Progenitor cell of endocrine pancreas (in vitro differentiated cells): ENCODE measurements at regions not wholly inside any gene's neighbourhood (a gene's known extent, or its start where the extent isn't known, plus 50 kb on each side); places are given as distances from the start of the nearest gene placed in this dataset.

Experiments used
- DNase-seq: peaks from one replicate; pipeline ENCODE4 v3.0.0; 2021; ENCODE audit warnings: low spot score; ENCODE audit not compliant: unreplicated experiment
- H3K27ac Mint-ChIP-seq: 2 replicates; pipeline ENCODE4 v1.8.0; 2021; ENCODE audit warnings: mild to moderate bottlenecking, moderate library complexity, mixed read lengths
- H3K27me3 Mint-ChIP-seq: 2 replicates; pipeline ENCODE4 v1.8.0; 2021; ENCODE audit warnings: mixed read lengths
- H3K36me3 Mint-ChIP-seq: 2 replicates; pipeline ENCODE4 v1.8.0; 2022; ENCODE audit warnings: mixed read lengths; ENCODE audit not compliant: insufficient read depth
- H3K4me1 Mint-ChIP-seq: 2 replicates; pipeline ENCODE4 v1.8.0; 2021; ENCODE audit warnings: low read depth, mixed read lengths
- H3K4me3 Mint-ChIP-seq: 2 replicates; pipeline ENCODE4 v1.8.0; 2021; ENCODE audit warnings: low read depth, mild to moderate bottlenecking, moderate library complexity, mixed read lengths
- H3K9me3 Mint-ChIP-seq: 2 replicates; pipeline ENCODE4 v1.8.0; 2021; ENCODE audit warnings: low read depth, mixed read lengths
- TF ChIP-seq, protein P1 (sequence below): fragments of 200-600 bp; sonication (generic); IDR thresholded peaks from one replicate; pipeline ENCODE4 v1.5.0; 2021; ENCODE audit warnings: antibody characterized with exemption, mild to moderate bottlenecking; ENCODE audit not compliant: unreplicated experiment

DNA sequence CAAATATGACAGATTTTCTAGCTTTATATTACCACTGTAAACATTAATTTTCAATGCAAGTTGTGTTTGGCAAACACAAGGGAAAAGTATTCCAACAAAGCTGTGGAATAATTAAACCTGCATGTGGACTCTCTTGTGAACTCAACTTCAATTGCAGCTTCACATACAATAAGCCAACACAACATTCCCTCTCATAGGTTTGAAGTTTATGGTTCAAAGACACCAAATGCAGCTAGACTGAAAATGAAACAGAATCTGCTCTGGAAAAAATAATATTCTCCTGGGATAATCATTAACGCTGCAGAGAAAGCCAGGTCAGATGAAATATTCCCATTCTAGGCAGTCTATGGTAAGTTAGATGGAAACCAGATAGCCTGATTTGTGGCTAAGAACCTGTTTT is 105.8 kb upstream of the VIPR2 start:
- Mint-ChIP-seq H3K9me3 (peaks cover 58% of the 10 kb centered on the region), H3K4me3 (no peak overlapping the region), H3K36me3 (peaks cover 2% of the 10 kb centered on the region), H3K27me3 (no peaks in the 10 kb centered on the region), H3K27ac (no peak overlapping the region), H3K4me1 (no peaks in the 10 kb centered on the region)
- TF ChIP-seq, protein P1, sequence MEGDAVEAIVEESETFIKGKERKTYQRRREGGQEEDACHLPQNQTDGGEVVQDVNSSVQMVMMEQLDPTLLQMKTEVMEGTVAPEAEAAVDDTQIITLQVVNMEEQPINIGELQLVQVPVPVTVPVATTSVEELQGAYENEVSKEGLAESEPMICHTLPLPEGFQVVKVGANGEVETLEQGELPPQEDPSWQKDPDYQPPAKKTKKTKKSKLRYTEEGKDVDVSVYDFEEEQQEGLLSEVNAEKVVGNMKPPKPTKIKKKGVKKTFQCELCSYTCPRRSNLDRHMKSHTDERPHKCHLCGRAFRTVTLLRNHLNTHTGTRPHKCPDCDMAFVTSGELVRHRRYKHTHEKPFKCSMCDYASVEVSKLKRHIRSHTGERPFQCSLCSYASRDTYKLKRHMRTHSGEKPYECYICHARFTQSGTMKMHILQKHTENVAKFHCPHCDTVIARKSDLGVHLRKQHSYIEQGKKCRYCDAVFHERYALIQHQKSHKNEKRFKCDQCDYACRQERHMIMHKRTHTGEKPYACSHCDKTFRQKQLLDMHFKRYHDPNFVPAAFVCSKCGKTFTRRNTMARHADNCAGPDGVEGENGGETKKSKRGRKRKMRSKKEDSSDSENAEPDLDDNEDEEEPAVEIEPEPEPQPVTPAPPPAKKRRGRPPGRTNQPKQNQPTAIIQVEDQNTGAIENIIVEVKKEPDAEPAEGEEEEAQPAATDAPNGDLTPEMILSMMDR, result no peak
- DNase-seq, result no peak

DNA sequence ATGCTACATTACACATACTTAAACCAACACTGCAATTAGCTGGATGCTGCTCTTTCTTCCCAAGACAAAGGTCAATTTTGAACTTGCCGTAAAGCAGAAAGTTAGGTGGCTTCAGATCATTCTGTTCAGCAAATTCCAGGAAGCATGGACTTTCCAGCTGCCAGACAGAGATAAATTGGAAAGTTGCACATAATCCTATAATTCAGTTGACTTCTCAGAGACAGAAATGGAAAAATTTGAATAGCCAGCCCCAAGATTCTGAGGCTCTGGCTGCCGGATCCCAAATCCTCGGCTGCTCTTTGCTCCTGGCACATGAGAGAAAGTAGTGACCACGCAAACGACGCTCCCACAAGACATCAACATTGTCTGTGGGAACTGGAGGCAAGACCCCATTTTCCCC is 105.0 kb upstream of the VIPR2 start:
- peaks cover 2% of the 10 kb centered on the region for H3K36me3 Mint-ChIP-seq
- H3K27me3 Mint-ChIP-seq, result no peaks in the 10 kb centered on the region
- DNase-seq, result no peak
- peaks cover 59% of the 10 kb centered on the region for H3K9me3 Mint-ChIP-seq
- TF ChIP-seq, protein P1, result no peak
- H3K27ac Mint-ChIP-seq, result no peak overlapping the region
- no peaks in the 10 kb centered on the region for H3K4me1 Mint-ChIP-seq
- H3K4me3 Mint-ChIP-seq, result no peak overlapping the region

DNA sequence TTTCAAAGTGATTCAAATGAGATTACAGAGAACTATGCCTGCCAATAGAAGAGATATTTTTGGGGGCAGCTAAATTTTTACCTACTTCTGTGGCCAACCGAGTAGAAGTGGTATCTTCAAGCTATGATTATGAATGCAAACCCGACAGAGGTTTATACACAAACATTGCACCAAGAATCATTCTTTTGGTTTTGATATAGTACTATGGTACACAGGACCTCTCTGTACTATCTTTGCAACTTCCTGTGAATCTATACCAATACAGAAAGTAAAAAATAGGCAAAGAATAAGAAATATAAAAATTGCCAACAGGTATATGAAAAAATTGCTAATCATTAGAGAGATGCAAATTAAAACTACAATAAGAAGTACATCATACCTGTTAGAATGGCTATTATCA is 103.2 kb upstream of the VIPR2 start:
- no peak for DNase-seq
- peaks cover 2% of the 10 kb centered on the region for H3K36me3 Mint-ChIP-seq

DNA sequence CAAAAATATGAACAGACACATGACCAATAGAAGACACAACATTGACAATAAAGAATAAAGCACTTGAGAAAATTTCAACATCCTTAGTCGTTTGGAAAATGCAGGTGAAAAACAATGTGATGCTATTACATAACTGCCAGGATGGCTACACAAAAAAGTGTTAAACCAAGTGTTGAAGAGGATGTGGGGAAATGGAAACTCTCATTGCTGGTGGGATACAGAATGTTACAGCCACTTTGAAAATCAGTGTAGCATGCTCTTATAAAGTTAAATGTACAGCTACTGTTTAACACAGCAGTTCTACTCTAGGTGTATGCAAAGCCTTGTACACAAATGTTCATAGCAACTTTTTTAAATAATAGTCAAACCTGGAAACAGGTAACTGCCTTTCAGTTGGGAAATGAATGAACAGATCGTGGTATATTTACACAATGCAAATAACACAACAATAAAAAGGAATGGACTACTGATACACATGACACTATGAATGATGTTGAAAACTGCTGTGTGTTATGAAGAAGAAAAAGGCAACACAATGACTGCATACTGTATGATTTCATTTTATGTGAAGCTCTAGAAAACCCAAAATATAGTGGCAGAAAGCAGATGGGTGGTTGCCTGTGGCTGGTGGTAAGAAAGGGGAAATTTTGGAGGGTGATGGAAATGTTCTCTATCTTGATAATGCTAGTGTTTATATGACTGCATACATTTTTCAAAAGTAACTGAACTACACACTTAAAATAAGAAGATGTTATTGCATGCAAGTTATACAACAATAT is 102.2 kb upstream of the VIPR2 start:
- H3K4me3 Mint-ChIP-seq, result no peak overlapping the region
- peaks cover 2% of the 10 kb centered on the region for H3K36me3 Mint-ChIP-seq
- TF ChIP-seq, protein P1, result no peak
- no peaks in the 10 kb centered on the region for H3K4me1 Mint-ChIP-seq
- DNase-seq, result no peak
- H3K27me3 Mint-ChIP-seq, result no peaks in the 10 kb centered on the region
- no peak overlapping the region for H3K27ac Mint-ChIP-seq
- peaks cover 45% of the 10 kb centered on the region for H3K9me3 Mint-ChIP-seq

More for the DNA sequence above, 103.2 kb upstream of the VIPR2 start:
- TF ChIP-seq, protein P1, result no peak
- H3K9me3 Mint-ChIP-seq, result peaks cover 55% of the 10 kb centered on the region
- H3K4me3 Mint-ChIP-seq, result no peak overlapping the region
- no peaks in the 10 kb centered on the region for H3K4me1 Mint-ChIP-seq
- H3K27ac Mint-ChIP-seq, result no peak overlapping the region
- no peaks in the 10 kb centered on the region for H3K27me3 Mint-ChIP-seq

DNA sequence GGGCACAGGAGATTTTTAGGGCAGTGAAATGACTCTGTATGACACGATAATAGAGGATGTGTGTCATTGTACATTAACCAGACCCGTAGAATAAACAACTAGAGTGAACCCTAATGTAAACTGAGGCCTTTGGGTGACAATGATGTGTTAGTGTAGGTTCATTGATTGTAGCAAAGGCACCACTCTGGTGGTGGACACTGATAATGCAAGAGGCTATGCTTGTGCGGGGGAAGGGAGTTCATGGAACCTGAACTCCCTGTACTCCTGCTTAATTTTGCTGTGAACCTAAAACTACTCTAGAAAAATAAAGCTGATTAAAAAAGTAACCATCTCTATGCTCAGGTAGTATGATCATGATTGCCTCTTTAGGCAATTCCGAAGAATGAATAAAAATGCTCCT is 96.3 kb upstream of the VIPR2 start:
- DNase-seq, result no peak
- Mint-ChIP-seq H3K4me1 (no peaks in the 10 kb centered on the region), H3K27me3 (no peaks in the 10 kb centered on the region), H3K4me3 (no peak overlapping the region), H3K9me3 (peaks cover 52% of the 10 kb centered on the region), H3K27ac (no peak overlapping the region), H3K36me3 (no peaks in the 10 kb centered on the region)
- TF ChIP-seq, protein P1, result no peak
